Fibroblast of the aortic adventitia (primary cell): ENCODE measurements at regions not wholly inside any gene's neighbourhood (a gene's known extent, or its start where the extent isn't known, plus 50 kb on each side); places are given as distances from the start of the nearest gene placed in this dataset.

Experiments
- DNase-seq: peaks from one replicate; pipeline ENCODE4 v3.0.0-alpha.2; 2010; ENCODE audit warnings: low read depth
- H3K4me3 ChIP-seq: 2 replicates; pipeline ENCODE4 v1.5.1; 2011; ENCODE audit warnings: low read depth, mild to moderate bottlenecking, control low read depth, low read length, moderate library complexity
- CTCF ChIP-seq: IDR thresholded peaks from 2 replicates; pipeline ENCODE4 v1.5.1; 2011; ENCODE audit warnings: mild to moderate bottlenecking, low read length, control low read depth, inconsistent platforms; ENCODE audit not compliant: insufficient read depth

GRCh38 chr3:18968120-18968519, 180.2 kb upstream of the KCNH8 start:
- H3K4me3 ChIP-seq = no peak overlapping the region
- DNase-seq = no peak
- TF ChIP-seq CTCF = no peak

- no peak for DNase-seq
- H3K4me3 ChIP-seq = no peak overlapping the region
These were observed 182.5 kb upstream of the KCNH8 start for GRCh38 chr3:18965781-18966180.

GRCh38 chr3:18964640-18965039, 183.7 kb upstream of the KCNH8 start:
- no peak for TF ChIP-seq CTCF
- H3K4me3 ChIP-seq = no peak overlapping the region
- no peak for DNase-seq

More at GRCh38 chr3:18965781-18966180, 182.5 kb upstream of the KCNH8 start:
- TF ChIP-seq CTCF = no peak

GRCh38 chr3:18951333-18951732, 197.0 kb upstream of the KCNH8 start:
- TF ChIP-seq CTCF = no peak
- no peak for DNase-seq
- no peak overlapping the region for H3K4me3 ChIP-seq

GRCh38 chr3:18946524-18946923, 201.8 kb upstream of the KCNH8 start:
- no peak for DNase-seq
- H3K4me3 ChIP-seq = no peak overlapping the region
- TF ChIP-seq CTCF = no peak

GRCh38 chr3:18937574-18937973, 210.7 kb upstream of the KCNH8 start:
- no peak for DNase-seq
- H3K4me3 ChIP-seq = no peak overlapping the region
- TF ChIP-seq CTCF = no peak

GRCh38 chr3:18919158-18919557, 229.2 kb upstream of the KCNH8 start:
- no peak for TF ChIP-seq CTCF
- no peak for DNase-seq
- no peak overlapping the region for H3K4me3 ChIP-seq
